Activated CD8-positive, alpha-beta memory T cell treated with anti-CD3 and anti-CD28 coated beads for 24 hours (primary cell): ENCODE measurements at regions not wholly inside any gene's neighbourhood (a gene's known extent, or its start where the extent isn't known, plus 50 kb on each side); places are given as distances from the start of the nearest gene placed in this dataset.
A peak's percentile ranks its signal among the peaks of the same experiment; 100 is the strongest.
"Not testable (repeated sequence)": the region's sequence is repeated elsewhere in the genome, so short reads cannot be mapped to it uniquely, and the experiment has no call there.

Experiments used
- DNase-seq: peaks from one replicate; pipeline ENCODE4 v3.0.0-alpha.2; 2020

DNA sequence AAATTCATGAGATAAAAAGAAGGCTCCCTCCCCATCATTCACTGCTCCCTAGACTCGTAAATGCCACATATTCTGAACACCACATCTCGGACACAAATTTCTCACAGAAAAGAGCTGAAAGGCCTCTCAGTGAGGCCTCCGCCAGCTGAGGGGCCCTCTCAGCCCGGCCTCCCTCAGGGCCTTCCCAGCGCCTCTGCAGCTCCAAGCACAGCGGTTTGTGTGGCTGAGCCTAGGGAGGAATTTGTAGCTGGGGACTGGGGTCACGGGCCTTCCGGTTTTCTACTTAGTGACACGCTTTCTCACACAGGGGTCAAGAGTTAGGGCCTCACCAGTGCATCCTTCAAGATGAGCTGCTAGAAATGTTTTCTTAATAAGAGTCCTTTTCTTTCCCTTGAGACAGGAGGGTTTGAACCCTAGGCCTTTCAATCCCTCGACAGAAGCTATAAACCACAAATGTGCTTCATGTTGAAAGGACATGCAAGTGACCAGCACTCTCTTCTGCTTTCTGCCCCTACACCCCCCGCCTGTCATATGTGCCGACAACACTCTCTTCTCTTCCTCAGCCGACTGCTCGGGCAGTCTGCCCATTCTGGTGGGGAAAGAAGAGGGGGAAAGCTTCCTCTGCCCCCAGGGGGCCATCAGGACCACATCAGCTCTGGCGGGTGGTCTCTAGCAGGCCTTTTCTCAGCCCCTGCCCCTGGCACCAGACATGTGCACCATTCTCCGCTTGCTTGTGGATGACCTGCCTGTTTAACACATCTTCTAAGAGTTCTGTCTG, 104.9 kb downstream of the CHIC2 start:
- no peak for DNase-seq

DNA sequence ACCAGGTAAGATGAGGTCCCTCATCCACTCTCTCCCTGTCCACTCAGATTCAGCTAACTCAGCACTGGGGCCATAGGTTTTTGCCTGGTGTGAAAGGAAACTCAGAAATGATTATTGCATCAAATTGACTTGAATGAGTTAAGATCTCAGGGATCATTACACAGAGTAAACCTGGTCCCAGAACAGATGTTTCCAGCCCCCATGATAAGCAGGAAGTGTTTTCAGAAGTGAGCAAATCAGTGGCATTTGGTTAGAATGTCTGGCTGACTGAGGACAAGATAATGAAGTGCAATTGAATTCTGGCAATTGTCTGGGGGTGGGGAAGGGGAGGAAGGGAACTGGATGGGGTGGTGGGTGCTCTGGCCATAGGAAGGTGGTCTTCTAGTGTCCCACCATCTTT, 108.0 kb downstream of the CHIC2 start:
- DNase-seq = no peak

DNA sequence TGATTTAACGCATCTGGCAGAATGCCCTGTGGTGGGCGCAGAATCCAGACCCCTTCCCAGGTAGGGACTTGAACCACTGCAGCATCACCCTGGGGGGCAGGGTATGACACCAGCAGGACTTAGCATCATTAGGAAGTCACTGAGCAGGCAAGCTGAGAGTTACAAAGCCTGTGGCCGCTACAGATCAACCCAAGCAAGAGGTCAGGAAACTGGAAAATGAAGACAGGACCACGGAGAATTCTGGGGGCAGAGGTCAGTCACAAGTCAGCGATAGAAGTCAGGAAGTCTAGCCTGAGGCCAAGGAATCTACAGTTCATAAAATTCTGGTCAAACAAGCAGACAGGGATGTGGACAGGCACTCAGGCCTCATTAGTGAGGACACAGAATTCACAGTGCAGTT, 108.4 kb downstream of the CHIC2 start:
- DNase-seq = no peak

DNA sequence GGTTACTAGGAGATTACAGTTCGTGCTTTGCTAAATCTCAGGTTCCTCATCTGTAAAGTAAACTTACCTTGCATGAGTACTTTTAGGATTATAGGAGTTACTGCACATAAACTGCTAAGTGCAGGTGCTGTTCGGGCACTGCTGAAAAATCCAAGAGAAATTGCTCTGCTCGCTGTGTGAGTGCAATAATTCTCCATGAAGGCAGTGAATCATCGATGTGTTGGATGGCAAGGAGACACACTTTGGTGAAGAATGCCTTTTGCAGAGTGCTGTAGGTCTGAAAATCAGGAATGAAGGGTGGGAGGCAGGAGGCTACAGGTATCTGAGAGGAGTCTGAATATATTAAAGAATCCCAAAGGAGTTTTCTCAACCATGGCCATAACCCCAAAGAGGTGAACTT, 113.0 kb downstream of the CHIC2 start:
- no peak for DNase-seq

DNA sequence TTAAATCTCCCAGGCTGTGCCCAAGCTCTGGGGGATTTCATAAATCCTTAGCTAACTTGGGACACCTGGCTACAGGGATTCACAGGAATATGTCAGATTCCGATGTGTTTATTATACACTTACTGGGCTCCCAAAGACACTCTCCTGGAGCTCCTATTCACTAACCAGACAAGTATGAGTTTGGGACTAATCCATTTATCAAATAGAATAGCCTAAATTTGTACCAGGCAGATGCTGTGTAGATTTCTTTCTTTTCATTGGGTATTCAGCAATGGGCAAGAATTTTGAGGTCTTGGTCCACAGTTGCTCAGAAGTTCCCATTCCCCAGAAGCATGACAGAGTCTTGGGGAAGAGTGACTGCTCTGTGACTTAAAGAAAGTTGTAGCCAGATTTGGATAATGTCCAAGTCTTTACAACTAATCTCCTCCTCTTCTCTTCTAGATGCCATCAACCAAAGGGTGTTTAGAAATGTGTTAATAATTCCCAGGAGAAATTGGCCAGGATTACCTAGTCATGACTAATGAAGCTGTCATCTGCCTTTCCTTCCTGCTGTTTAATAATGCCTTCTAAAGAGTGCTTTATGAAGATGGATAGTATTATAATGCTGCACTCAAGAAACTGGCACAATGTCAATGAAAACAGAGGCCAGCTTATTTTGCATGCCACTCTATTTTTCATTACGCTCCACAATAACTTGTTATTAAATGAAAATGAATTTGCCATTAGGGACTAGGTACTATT, 120.9 kb downstream of the CHIC2 start:
- no peak for DNase-seq

DNA sequence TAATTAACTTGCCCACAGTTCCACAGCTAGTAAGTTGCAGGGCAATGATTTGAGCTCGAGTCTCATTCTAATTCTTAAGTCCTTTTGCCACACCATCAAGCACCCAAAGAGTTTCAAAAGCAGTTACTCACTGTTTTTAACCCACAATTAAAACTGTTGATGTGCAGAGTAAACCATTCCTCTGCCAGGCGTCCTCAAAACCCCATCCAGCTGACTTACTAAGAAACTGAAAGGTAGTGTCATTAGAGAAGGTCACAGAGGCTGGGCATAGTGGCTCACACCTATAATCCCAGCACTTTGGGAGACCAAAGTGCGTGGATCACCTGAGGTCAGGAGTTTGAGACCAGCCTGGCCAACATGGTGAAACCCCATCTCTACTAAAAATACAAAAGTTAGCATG, 121.7 kb downstream of the CHIC2 start:
- no peak for DNase-seq

DNA sequence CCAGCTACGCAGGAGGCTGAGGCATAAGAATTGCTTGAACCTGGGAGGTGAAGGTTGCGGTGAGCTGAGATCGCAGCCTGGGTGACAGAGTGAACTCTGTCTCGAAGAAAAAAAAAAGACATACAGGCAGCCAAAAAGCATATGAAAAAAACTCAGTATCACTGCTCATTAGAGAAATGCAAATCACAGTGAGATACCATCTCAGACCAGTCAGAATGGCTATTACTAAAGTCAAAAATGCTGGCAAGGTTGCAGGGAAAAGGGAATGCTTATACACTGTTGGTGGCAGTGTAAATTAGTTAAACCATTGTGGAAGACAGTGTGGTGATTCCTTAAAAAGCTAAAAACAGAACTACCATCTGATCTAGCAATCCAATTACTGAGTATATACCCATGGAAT, 123.1 kb downstream of the CHIC2 start:
- DNase-seq = no peak

DNA sequence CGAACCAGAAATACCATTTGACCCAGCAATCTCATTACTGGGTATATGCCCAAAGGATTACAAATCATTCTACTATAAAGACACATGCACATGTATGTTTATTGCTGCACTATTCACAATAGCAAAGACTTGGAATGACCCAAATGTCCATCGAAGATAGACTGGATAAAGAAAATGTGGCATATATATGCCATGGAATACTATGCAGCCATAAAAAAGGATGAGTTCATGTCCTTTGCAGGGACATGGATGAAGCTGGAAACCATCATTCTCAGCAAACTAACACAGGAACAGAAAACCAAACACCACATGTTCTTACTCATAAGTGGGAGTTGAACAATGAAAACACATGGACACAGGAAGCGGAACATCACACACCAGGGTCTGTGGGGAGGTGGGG, 124.5 kb downstream of the CHIC2 start:
- not testable (repeated sequence) for DNase-seq

DNA sequence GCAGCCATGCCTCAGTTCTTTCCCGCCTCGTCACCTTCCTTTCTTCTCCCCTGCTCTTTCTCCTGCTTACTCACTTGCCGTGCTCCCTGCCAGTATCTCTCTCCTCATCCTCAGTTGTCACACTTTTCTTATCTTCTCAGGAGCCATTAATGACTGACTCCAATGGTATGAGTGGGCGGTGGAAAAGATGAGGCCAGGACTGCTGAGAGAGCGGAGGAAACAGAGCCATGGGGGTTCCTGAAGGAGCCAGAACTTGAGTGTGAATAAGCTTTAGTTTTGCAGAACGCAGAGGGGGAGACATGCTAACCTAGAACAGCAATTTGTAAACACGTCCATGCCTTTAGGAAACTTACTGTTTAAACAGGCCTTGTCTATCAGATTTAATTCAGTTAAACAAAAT, 126.5 kb downstream of the CHIC2 start:
- no peak for DNase-seq

DNA sequence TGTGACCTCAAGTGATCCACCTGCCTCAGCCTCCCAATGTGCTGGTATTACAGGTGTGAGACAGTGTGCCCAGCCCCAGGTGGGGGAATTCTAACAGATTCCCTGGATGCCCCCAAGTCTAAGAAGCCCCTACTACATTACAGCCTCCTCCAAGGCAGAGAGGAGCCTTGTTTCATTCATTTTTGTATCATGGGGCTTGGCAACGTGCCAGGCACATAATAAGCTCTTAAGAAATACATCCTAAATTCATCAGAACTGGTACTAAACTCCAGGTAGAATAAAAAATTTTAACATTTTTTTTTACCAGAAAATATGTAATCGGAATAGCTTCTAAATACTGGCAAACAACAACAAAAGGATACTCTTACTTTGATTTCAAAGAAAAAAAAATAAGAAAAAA, 127.1 kb downstream of the CHIC2 start:
- no peak for DNase-seq

DNA sequence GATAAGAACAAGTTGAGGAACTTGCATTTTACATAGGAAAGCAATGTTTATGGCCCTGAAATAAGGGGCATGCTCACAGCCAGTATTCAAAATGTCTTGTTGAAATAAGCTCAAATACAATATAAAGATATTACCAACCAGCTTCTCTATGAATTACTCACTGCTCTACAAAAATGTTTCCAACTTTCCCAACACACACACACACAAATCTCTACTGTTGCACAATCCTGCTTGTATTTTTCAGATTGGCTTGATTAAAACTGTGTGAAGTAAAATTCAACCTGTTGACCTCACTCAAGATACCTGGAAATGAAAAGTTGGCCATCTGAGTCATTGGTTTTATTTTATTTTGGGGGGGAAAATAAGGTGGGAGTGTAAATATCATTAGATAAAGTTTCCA, 128.6 kb downstream of the CHIC2 start:
- no peak for DNase-seq

DNA sequence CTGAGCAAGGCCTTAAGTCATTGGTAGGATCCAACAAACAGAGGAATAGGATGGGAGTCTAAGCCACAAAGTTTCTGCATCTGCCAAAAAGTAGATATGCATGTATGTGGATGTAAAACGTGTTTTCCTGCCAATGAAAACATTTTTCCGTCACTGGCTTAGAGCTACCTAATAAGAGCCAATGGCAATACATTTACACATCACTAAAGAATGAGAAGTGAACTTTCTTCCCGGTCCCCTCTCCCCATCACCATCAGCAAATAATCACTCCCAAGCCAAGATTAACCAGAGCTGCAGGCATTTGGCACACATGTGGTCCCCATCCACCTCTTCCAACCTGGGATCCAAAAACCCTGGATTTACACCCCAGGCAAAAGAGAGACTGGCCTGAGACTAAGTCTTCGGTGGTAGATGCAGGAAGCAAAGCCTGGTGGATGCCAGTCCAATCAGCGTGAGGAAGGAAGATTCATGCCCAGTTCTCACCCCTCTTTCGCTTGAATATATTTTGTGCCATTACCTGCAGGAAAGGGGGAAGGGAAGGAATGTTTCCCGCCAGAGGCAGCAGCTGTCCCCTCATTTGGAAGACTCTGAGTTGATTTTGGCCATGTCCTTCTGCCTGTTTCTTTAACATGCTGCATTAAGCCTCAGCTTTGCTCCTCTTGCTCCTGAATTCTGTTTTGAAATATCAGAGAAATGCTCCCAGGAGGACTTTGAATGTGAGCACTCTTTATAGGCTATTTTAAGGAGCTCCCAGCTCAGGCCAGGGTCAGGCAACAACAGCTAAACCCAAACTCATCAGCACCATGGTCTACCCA, 131.4 kb downstream of the CHIC2 start:
- no peak for DNase-seq

DNA sequence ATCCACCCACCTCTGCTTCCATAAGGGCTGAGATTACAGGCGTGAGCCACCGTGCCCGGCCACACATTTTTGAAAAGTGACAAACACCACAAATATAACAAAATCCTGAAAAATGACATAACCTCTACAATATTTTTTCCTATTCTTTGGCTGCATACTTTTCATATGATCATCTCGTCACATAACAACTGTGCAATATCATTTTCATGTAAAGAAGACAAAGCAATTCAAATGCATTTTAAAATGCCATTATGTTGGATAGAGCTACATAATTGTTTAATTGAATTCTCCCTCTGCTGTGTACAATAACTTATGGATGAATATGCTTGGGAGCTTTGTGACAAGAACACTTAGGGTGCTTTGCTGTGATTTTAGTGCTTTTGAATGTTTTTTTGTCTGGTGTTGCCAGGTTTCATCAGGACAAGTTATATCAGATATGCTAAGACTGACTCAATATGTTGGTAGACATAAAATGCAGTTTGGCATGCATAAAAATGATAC, 132.9 kb downstream of the CHIC2 start:
- no peak for DNase-seq

DNA sequence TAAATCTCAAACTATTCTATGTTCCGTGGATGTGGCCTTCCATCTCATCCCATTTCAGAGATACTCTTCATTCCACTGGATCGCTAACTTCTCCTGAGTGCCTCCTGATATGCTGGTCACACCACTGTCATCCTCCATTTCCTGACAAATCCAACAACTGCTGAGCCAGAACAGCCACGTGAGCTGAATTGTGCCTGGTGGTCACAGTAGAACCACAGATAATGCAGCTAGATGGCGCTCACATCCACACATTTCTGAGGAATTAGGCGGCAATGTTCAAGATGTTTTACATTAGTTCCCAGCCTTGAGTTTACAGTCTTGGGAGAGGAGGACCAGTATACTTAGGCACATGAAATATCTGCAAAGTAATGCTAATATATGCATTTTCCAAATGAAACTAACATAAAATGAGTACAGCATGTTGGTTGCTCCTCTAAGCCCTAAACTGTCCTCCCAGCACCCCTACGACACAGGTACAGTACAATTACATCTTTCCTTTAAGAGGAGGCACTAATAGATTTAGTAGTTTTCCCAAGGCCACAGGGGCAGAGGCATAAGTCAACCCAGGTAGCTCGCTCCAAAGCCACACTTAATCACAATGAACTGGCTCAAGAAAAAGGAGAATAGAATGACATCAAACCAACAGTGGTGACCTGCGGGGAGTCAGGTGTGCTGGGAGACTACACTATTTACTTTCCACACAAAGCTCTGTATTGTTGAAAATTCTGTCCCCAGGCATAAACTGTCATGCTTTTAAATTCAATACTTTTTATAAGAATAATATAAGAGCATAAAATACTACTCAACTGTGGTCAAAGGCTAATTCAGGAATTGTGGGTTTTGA, 134.2 kb downstream of the CHIC2 start:
- peak; percentile 72 for DNase-seq

DNA sequence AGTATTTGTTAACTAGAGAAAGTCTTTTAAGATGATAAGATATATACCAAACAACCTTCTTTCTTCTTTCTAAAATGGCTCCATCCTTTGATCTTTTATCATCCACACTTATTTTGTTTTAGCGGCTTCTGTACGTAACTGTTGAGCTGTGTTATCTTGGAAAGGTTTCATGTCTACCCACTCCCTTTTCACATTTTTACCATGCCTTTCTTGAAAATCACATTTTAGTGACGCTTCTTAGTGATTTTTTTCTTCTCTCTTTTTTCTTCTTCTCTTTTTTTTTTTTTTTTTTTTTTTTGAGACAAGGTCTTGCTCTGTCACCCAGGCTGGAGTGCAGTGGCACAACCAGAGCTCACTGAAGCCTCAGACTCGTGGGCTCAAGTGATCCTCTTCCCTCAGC, 135.1 kb downstream of the CHIC2 start:
- DNase-seq = no peak

DNA sequence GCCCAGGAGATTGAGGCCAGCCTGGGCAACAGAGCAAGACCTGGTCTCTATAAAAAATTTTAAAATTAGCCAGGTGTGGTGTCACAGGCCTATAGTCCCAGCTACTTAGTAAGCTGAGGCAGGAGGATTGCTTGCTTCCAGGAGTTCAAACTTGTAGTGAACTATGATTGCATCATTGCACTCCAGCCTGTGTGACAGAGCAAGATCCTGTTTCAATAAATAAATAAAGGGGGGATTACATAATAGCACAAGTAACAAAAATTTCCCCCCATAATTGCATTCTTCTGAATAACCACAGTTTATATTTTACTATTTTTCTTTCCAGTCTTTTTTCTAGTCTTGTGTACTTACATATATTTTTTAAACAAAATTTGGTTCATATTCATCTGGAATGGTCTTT, 135.6 kb downstream of the CHIC2 start:
- no peak for DNase-seq

DNA sequence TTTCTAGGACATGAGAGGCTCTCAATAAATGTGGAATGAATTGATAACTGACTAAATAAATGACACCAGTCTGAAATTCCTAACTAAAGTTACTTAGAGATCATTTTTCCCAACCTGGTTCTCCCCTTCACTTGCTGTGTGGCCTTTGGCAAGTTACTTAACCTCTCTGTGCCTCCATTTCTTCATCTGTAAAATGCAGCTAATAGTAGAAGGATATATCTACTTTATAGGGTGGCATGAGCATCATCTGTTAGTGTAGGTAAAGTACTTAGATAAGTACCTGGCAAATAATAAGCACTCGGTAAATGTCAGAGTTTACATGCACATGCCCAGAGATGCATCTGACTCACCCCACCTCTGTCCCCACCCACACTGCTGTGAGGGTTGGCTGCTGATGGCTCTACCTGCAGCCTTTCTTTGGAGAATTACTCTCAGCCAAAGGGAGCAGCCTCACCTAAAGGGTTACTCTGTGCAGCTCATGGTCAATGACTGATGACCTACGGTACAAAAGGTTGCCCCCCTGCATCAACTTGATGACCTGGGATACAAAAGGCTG, 139.3 kb downstream of the CHIC2 start:
- DNase-seq = no peak

DNA sequence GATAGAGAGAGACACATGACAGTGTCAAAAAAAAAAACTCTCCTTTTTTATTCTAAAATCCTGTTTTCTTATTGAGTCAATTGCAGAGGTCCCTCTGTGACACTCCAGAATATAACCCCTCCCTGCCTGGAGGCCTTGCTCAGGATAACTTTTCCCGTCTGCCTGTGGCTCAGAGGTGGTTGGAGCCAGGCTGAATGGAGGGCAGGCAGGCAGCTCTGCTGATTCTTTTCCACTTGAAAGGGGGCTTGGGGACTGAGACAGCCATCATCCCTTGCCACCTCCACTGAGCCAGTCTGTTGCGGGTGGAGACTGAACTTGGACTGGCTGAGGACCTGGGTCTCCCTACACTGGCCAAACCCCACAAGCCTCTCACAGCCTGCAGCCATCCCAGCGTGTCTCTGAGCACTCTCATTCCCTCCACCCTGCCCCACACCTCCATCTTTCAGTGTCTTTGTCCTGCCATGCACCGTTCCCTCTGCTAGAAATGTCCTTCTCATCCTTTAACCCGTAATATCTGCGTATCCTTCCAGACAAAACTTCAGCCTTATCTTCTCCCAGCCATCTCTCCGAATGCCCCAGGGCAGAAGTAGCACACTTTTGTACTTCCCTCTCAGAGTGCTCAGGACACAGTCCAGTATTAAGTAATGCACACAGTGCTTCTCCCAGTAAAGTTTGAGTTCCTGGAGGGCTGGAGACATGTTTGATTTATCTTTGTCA, 139.9 kb downstream of the CHIC2 start:
- no peak for DNase-seq

DNA sequence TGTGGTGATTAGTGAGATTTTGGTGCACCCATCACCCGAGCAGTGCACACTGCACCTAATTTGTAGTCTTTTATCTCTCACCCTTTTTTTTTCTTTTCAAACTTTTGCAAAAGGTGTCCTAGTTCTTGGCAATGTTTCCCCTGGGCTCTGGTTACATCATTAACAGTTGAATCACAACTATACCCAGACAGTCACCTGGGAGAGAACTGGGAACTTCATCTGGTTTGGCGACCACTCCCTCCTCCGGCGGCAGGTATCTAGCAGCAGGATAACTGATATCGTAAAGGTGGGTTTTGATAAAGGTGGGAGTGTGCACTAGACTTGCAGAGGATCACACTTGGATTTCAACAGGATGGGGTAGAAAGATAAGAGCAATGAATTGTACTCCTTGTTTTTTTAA, 140.5 kb downstream of the CHIC2 start:
- no peak for DNase-seq

DNA sequence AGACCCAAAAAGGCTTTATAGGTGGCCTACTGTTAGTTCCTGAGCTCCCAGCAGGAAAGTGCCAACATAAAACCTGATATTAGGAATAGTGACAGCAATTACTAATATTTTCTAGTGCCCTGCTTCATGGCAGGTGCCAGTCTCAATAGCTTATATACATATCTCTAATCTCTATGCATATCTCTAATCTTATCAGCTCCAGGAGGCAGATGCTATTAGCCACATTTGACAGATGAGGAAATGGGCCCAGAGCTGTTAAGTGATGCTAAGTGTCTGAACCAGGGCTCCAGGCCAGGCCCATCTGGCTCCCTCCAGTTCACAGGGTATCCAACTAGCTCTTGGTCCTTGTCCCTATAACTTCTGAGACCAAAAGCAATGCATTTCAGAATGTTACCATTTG, 142.5 kb downstream of the CHIC2 start:
- DNase-seq = no peak

DNA sequence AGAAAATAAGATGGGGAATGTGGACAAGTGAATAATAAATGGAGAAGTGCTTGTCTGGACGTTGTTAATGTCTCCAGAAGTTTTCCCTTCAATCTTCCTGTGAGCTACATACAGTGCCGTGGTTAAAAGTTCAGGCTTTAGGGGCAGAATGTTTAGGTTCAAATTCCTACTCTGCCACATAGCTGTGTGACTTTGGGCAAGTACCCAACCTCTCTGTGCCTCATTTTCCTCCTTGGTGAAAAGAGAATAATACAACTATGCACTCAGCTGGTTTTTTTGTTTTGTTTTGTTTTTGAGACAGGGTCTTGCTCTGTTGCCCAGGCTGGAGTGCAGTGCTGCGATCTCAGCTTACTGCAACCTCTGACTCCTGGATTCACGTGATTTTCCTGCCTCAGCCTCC, 143.5 kb downstream of the CHIC2 start:
- no peak for DNase-seq

DNA sequence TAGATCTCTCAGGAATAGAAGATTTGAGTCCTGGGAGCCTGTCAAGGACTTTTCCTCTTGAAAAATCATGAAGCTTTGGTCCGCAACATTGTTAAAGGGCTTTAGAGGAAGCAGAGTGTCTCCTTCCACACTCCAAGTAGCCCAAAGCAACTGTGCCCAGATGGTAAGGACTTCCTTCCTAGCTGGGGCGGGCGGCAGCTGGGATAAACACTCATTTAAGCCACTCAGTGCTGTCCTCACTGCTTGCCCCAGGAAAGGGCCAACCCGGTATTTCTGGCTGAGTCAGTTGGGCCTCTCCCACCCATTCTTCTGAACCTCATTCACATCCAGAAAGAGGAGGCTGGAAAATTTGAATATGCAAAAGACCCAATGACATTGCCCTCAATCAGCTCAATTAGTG, 144.3 kb downstream of the CHIC2 start:
- DNase-seq = no peak
